Peyer's patch (tissue), 4 donors: ENCODE measurements at regions not wholly inside any gene's neighbourhood (a gene's known extent, or its start where the extent isn't known, plus 50 kb on each side); places are given as distances from the start of the nearest gene placed in this dataset.

Experiments used
- DNase-seq, 3 donors: peaks; one replicate each; pipeline ENCODE4 v3.0.0-alpha.2; 2017 to 2019
- H3K27ac ChIP-seq, 4 donors: fragments of 200-600 bp; sonication (generic); one replicate each; pipeline ENCODE4 v1.5.1; 2016 to 2019
- H3K27me3 ChIP-seq, 2 donors: fragments of 200-600 bp; sonication (generic); one replicate each; pipeline ENCODE4 v1.5.1; 2019
- H3K36me3 ChIP-seq, 3 donors: fragments of 200-600 bp; sonication (generic); one replicate each; pipeline ENCODE4 v1.5.1; 2016 to 2019
- H3K4me1 ChIP-seq, 4 donors: fragments of 200-600 bp; sonication (generic); one replicate each; pipeline ENCODE4 v1.5.1; 2016 to 2019
- H3K4me3 ChIP-seq, 4 donors: fragments of 200-600 bp; sonication (generic); 1 replicate in 3 of 4; 2 replicates in 1 of 4; pipeline ENCODE4 v1.5.1; 2016 to 2019; ENCODE audit warnings: mild to moderate bottlenecking in 1 of 4
- H3K9me3 ChIP-seq, 4 donors: fragments of 200-600 bp; sonication (generic); one replicate each; pipeline ENCODE4 v1.5.1; 2016 to 2019; ENCODE audit warnings: mild to moderate bottlenecking in 1 of 4
- POLR2A ChIP-seq, 2 donors: fragments of 450-650 bp; IDR thresholded peaks; one replicate each; pipeline ENCODE4 v1.5.1; 2017; ENCODE audit warnings: antibody characterized with exemption in 2 of 2, mild to moderate bottlenecking in 2 of 2, moderate library complexity in 2 of 2
- TF ChIP-seq, protein P1 (sequence below), 6 experiments: fragments of 450-650 bp in 4 of 6; fragments of 200-600 bp in 2 of 6; sonication (generic) in 1 of 6; IDR thresholded peaks; one replicate each; pipeline ENCODE4 v1.5.1; 2017 to 2019; ENCODE audit warnings: antibody characterized with exemption in 6 of 6, mild to moderate bottlenecking in 3 of 6, moderate library complexity in 1 of 6

DNA sequence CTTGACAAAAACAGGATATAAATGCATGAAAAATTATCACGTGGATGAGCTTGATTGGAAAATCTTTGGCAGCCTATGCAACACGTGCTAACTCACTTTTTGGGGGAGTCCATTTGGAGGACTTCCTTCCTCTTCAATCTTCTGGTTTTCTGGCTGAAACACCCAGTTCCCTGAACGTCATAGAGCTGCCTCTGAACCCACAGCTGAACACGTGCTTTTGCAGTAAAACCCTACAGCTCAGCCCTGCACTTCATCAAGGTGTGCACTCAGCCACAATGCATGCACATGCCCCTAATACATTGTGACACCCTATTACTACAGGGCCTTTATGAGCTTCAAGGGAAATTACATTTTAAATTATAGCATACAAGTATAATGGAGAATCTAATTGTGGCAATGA lies 808.7 kb upstream of the AUTS2 start:
- no peak overlapping the region for H3K4me3 ChIP-seq
- TF ChIP-seq, protein P1, sequence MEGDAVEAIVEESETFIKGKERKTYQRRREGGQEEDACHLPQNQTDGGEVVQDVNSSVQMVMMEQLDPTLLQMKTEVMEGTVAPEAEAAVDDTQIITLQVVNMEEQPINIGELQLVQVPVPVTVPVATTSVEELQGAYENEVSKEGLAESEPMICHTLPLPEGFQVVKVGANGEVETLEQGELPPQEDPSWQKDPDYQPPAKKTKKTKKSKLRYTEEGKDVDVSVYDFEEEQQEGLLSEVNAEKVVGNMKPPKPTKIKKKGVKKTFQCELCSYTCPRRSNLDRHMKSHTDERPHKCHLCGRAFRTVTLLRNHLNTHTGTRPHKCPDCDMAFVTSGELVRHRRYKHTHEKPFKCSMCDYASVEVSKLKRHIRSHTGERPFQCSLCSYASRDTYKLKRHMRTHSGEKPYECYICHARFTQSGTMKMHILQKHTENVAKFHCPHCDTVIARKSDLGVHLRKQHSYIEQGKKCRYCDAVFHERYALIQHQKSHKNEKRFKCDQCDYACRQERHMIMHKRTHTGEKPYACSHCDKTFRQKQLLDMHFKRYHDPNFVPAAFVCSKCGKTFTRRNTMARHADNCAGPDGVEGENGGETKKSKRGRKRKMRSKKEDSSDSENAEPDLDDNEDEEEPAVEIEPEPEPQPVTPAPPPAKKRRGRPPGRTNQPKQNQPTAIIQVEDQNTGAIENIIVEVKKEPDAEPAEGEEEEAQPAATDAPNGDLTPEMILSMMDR (IDR thresholded peaks at IDR 0.05) = no peak
- no peak for TF ChIP-seq POLR2A (IDR thresholded peaks at IDR 0.05)
- no peaks in the 10 kb centered on the region for H3K36me3 ChIP-seq
- no peaks in the 10 kb centered on the region for H3K9me3 ChIP-seq
- H3K27me3 ChIP-seq = no peaks in the 10 kb centered on the region
- DNase-seq = no peak
- H3K4me1 ChIP-seq = no peaks in the 10 kb centered on the region
- no peak overlapping the region for H3K27ac ChIP-seq

DNA sequence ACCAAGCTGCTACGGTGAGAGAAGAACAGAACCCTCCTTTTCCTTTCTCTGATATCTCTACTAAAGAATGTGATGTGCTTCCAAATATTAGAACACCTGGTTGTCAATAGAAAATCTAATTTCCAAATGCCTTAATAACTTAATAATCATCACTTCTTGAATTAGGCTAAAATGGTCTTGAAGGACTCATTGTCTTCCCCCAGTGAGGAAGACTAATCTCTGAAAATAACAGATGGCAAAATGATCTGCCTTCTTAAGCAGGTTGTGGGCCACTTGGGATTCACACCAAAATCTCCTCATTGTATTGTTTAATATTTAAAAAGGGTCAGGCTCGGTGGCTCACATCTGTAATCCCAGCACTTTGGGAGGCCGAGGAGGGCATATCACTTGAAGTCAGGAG lies 805.9 kb upstream of the AUTS2 start:
- H3K4me1 ChIP-seq = no peaks in the 10 kb centered on the region
- no peaks in the 10 kb centered on the region for H3K27me3 ChIP-seq
- no peaks in the 10 kb centered on the region for H3K36me3 ChIP-seq
- no peak overlapping the region for H3K27ac ChIP-seq
- H3K4me3 ChIP-seq = no peak overlapping the region
- no peak for DNase-seq
- TF ChIP-seq, protein P1 (IDR thresholded peaks at IDR 0.05) = no peak
- TF ChIP-seq POLR2A (IDR thresholded peaks at IDR 0.05) = no peak
- H3K9me3 ChIP-seq = no peaks in the 10 kb centered on the region

DNA sequence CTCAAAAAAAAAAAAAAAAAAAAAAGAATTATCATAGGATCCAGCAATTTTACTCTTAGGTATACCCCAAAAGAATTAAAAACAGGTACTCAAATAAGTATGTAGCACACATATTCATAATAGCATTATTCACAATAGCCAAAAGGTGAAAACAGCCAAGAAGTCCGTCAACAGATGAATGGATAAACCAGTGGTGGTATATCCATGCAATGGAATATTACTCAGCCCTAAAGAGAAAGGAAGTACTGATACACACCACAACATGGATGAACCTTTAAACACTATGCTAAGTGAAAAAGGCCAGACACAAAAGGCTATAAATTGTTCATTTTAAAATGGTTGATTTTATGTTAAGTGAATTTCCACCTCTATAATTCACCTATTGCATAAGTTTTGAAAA lies 804.8 kb upstream of the AUTS2 start:
- Histone ChIP-seq H3K27ac (no peak overlapping the region), H3K27me3 (no peaks in the 10 kb centered on the region), H3K4me1 (no peaks in the 10 kb centered on the region), H3K36me3 (no peaks in the 10 kb centered on the region), H3K9me3 (no peaks in the 10 kb centered on the region), H3K4me3 (no peak overlapping the region)
- TF ChIP-seq, protein P1 (IDR thresholded peaks at IDR 0.05) = no peak
- no peak for TF ChIP-seq POLR2A (IDR thresholded peaks at IDR 0.05)
- no peak for DNase-seq

DNA sequence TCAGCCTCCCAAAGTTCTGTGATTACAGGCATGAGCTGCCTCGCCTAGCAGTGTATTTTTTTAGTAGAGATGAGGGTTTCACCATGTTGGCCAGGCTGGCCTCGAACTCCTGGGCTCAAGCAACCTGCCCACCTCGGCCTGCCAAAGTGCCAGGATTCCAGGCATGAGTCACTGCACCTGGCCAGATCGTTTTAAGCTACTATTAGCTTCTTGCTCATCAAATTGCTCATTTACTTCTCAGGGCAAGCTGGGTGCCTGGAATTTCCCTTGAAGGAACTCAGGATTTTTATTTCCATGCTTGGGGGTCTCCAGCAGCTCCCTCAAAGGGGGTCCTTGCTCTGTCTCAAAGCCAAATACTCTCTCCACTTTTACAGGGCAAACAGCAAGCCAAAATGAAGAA lies 798.0 kb upstream of the AUTS2 start:
- TF ChIP-seq, protein P1 (IDR thresholded peaks at IDR 0.05) = no peak
- TF ChIP-seq POLR2A (IDR thresholded peaks at IDR 0.05) = no peak
- no peaks in the 10 kb centered on the region for H3K27me3 ChIP-seq
- H3K4me1 ChIP-seq = no peaks in the 10 kb centered on the region
- H3K4me3 ChIP-seq = no peak overlapping the region
- no peaks in the 10 kb centered on the region for H3K36me3 ChIP-seq
- DNase-seq = no peak
- no peak overlapping the region for H3K27ac ChIP-seq
- no peaks in the 10 kb centered on the region for H3K9me3 ChIP-seq

DNA sequence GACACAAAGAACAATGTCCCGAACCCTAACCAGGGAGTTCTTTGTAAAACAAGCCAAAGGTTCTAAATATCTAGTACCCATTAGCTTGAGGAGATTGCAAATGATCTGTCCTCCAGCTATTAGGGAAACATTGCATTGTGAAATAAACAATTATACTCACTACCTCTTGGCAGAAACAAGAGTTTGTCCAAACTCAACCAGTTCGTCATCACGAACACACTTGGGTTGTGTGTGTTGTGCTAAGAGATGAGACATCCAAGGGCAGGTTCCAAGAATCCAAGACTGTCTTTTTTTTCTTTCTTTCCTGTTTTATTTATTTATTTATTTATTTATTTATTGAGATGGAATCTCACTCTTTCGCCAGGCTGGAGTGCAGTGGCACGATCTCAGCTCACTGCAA lies 793.1 kb upstream of the AUTS2 start:
- TF ChIP-seq POLR2A (IDR thresholded peaks at IDR 0.05) = no peak
- TF ChIP-seq, protein P1 (IDR thresholded peaks at IDR 0.05) = no peak
- DNase-seq = no peak
- no peaks in the 10 kb centered on the region for H3K27me3 ChIP-seq
- H3K9me3 ChIP-seq = no peaks in the 10 kb centered on the region
- no peaks in the 10 kb centered on the region for H3K4me1 ChIP-seq
- H3K27ac ChIP-seq = no peak overlapping the region
- H3K4me3 ChIP-seq = no peak overlapping the region
- no peaks in the 10 kb centered on the region for H3K36me3 ChIP-seq

DNA sequence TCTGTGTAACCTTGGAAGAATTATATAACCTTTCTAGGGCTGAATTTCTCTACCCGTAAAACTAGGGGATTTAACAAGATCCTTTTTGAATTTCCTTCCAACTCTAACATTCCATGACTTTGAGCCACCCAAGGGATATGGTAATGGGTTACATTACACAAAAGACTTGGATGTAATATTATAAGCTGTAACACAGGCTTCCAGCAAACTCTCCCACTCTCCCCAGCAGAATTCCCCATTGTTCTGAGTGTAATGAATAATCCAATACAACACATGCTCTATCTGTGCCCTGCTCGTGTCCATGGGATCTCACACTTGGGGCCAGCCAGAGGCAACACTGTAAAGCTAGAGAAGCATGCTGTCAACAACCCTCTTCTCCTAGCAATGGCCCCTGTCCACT lies 790.6 kb upstream of the AUTS2 start:
- TF ChIP-seq, protein P1 (IDR thresholded peaks at IDR 0.05) = no peak
- no peak for TF ChIP-seq POLR2A (IDR thresholded peaks at IDR 0.05)

More for the DNA sequence above, 790.6 kb upstream of the AUTS2 start:
- H3K27ac ChIP-seq = no peak overlapping the region
- no peak for DNase-seq
- H3K4me1 ChIP-seq = no peaks in the 10 kb centered on the region
- no peaks in the 10 kb centered on the region for H3K36me3 ChIP-seq
- H3K27me3 ChIP-seq = no peaks in the 10 kb centered on the region
- H3K9me3 ChIP-seq = no peaks in the 10 kb centered on the region
- H3K4me3 ChIP-seq = no peak overlapping the region
